ENCODE measurements at regions not wholly inside any gene's neighbourhood (a gene's known extent, or its start where the extent isn't known, plus 50 kb on each side); places are given as distances from the start of the nearest gene placed in this dataset.

GRCh38 chr2:226467633-226468032 lies 332.0 kb downstream of the IRS1 start:
- no peaks in the 10 kb centered on the region for H3K36me3 ChIP-seq (ENCODE audit: insufficient read depth)
- TF ChIP-seq ZNF331 (CRISPR knock-in tag; IDR thresholded peaks at IDR 0.05; ENCODE audit: low read depth) (no peak), JUNB (IDR thresholded peaks at IDR 0.05; ENCODE audit: unreplicated experiment) (no peak), CTCF (conservative IDR thresholded peaks at IDR 0.05; ENCODE audit: low read depth in 2 of 2) (no peak), POLR2AphosphoS5 (IDR thresholded peaks at IDR 0.05; ENCODE audit: low read depth) (no peak), EZH2 (IDR thresholded peaks at IDR 0.05; ENCODE audit: low read depth, unreplicated experiment) (no peak), EZH2phosphoT487 (IDR thresholded peaks at IDR 0.05; ENCODE audit: unreplicated experiment) (no peak), STAT1 (IDR thresholded peaks at IDR 0.05; ENCODE audit: unreplicated experiment) (no peak), CREB1 (CRISPR knock-in tag; IDR thresholded peaks at IDR 0.05; ENCODE audit: low read depth) (no peak), ZNF114 (CRISPR knock-in tag; IDR thresholded peaks at IDR 0.05) (no peak), NANOG (IDR thresholded peaks at IDR 0.05; ENCODE audit: borderline replicate concordance) (no peak)
- TF ChIP-seq, protein P1, sequence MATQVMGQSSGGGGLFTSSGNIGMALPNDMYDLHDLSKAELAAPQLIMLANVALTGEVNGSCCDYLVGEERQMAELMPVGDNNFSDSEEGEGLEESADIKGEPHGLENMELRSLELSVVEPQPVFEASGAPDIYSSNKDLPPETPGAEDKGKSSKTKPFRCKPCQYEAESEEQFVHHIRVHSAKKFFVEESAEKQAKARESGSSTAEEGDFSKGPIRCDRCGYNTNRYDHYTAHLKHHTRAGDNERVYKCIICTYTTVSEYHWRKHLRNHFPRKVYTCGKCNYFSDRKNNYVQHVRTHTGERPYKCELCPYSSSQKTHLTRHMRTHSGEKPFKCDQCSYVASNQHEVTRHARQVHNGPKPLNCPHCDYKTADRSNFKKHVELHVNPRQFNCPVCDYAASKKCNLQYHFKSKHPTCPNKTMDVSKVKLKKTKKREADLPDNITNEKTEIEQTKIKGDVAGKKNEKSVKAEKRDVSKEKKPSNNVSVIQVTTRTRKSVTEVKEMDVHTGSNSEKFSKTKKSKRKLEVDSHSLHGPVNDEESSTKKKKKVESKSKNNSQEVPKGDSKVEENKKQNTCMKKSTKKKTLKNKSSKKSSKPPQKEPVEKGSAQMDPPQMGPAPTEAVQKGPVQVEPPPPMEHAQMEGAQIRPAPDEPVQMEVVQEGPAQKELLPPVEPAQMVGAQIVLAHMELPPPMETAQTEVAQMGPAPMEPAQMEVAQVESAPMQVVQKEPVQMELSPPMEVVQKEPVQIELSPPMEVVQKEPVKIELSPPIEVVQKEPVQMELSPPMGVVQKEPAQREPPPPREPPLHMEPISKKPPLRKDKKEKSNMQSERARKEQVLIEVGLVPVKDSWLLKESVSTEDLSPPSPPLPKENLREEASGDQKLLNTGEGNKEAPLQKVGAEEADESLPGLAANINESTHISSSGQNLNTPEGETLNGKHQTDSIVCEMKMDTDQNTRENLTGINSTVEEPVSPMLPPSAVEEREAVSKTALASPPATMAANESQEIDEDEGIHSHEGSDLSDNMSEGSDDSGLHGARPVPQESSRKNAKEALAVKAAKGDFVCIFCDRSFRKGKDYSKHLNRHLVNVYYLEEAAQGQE (IDR thresholded peaks at IDR 0.05; ENCODE audit: unreplicated experiment): no peak
- TF ChIP-seq, protein P2, sequence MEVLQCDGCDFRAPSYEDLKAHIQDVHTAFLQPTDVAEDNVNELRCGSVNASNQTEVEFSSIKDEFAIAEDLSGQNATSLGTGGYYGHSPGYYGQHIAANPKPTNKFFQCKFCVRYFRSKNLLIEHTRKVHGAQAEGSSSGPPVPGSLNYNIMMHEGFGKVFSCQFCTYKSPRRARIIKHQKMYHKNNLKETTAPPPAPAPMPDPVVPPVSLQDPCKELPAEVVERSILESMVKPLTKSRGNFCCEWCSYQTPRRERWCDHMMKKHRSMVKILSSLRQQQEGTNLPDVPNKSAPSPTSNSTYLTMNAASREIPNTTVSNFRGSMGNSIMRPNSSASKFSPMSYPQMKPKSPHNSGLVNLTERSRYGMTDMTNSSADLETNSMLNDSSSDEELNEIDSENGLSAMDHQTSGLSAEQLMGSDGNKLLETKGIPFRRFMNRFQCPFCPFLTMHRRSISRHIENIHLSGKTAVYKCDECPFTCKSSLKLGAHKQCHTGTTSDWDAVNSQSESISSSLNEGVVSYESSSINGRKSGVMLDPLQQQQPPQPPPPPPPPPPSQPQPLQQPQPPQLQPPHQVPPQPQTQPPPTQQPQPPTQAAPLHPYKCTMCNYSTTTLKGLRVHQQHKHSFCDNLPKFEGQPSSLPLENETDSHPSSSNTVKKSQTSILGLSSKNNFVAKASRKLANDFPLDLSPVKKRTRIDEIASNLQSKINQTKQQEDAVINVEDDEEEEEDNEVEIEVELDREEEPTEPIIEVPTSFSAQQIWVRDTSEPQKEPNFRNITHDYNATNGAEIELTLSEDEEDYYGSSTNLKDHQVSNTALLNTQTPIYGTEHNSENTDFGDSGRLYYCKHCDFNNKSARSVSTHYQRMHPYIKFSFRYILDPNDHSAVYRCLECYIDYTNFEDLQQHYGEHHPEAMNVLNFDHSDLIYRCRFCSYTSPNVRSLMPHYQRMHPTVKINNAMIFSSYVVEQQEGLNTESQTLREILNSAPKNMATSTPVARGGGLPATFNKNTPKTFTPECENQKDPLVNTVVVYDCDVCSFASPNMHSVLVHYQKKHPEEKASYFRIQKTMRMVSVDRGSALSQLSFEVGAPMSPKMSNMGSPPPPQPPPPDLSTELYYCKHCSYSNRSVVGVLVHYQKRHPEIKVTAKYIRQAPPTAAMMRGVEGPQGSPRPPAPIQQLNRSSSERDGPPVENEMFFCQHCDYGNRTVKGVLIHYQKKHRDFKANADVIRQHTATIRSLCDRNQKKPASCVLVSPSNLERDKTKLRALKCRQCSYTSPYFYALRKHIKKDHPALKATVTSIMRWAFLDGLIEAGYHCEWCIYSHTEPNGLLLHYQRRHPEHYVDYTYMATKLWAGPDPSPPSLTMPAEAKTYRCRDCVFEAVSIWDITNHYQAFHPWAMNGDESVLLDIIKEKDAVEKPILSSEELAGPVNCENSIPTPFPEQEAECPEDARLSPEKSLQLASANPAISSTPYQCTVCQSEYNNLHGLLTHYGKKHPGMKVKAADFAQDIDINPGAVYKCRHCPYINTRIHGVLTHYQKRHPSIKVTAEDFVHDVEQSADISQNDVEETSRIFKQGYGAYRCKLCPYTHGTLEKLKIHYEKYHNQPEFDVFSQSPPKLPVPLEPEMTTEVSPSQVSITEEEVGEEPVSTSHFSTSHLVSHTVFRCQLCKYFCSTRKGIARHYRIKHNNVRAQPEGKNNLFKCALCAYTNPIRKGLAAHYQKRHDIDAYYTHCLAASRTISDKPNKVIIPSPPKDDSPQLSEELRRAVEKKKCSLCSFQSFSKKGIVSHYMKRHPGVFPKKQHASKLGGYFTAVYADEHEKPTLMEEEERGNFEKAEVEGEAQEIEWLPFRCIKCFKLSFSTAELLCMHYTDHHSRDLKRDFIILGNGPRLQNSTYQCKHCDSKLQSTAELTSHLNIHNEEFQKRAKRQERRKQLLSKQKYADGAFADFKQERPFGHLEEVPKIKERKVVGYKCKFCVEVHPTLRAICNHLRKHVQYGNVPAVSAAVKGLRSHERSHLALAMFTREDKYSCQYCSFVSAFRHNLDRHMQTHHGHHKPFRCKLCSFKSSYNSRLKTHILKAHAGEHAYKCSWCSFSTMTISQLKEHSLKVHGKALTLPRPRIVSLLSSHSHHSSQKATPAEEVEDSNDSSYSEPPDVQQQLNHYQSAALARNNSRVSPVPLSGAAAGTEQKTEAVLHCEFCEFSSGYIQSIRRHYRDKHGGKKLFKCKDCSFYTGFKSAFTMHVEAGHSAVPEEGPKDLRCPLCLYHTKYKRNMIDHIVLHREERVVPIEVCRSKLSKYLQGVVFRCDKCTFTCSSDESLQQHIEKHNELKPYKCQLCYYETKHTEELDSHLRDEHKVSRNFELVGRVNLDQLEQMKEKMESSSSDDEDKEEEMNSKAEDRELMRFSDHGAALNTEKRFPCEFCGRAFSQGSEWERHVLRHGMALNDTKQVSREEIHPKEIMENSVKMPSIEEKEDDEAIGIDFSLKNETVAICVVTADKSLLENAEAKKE (CRISPR knock-in tag; IDR thresholded peaks at IDR 0.05): no peak
- TF ChIP-seq, protein P3, sequence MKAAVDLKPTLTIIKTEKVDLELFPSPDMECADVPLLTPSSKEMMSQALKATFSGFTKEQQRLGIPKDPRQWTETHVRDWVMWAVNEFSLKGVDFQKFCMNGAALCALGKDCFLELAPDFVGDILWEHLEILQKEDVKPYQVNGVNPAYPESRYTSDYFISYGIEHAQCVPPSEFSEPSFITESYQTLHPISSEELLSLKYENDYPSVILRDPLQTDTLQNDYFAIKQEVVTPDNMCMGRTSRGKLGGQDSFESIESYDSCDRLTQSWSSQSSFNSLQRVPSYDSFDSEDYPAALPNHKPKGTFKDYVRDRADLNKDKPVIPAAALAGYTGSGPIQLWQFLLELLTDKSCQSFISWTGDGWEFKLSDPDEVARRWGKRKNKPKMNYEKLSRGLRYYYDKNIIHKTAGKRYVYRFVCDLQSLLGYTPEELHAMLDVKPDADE (IDR thresholded peaks at IDR 0.05): no peak

More at GRCh38 chr2:226467633-226468032, 332.0 kb downstream of the IRS1 start:
- Histone ChIP-seq H3K27me3 (ENCODE audit: insufficient read depth) (no peaks in the 10 kb centered on the region), H2AFZ (no peak overlapping the region), H3K4me2 (no peak overlapping the region), H3K9me2 (ENCODE audit: insufficient read depth) (no peaks in the 10 kb centered on the region), H3K79me2 (replicated peaks; ENCODE audit: insufficient read depth) (no peaks in the 10 kb centered on the region), H3K4me3 (no peak overlapping the region), H3K27ac (ENCODE audit: low read depth) (no peak overlapping the region), H3F3A (replicated peaks; ENCODE audit: low read depth) (no peaks in the 10 kb centered on the region), H3K4me1 (ENCODE audit: insufficient read depth) (no peaks in the 10 kb centered on the region), H4K20me1 (replicated peaks; ENCODE audit: insufficient read depth) (no peaks in the 10 kb centered on the region)
- no peak overlapping the region for H3K27ac Mint-ChIP-seq
- H3K4me1 Mint-ChIP-seq: no peaks in the 10 kb centered on the region
- no peaks in the 10 kb centered on the region for H3K27me3 Mint-ChIP-seq (ENCODE audit: insufficient read depth, low read depth, poor library complexity)
- ATAC-seq (no peak), DNase-seq (ENCODE audit: low spot score) (no peak)
- H3K9me3 Mint-ChIP-seq: no peaks in the 10 kb centered on the region
- no peaks in the 10 kb centered on the region for H3K36me3 Mint-ChIP-seq (ENCODE audit: low read depth)
- no peak overlapping the region for H3K4me3 Mint-ChIP-seq
